ENCODE measurements at regions not wholly inside any gene's neighbourhood (a gene's known extent, or its start where the extent isn't known, plus 50 kb on each side); places are given as distances from the start of the nearest gene placed in this dataset.

- TF ChIP-seq SUZ12 (IDR thresholded peaks at IDR 0.05; ENCODE audit: extremely low read depth, insufficient read depth, insufficient read length) (no peak), ZNF274 (IDR thresholded peaks at IDR 0.05; ENCODE audit: low read depth, low read length) (no peak), YY1 (IDR thresholded peaks at IDR 0.05; ENCODE audit: insufficient read depth, insufficient read length) (no peak)
Measured at GRCh38 chr5:99879791-99880511, 655.2 kb upstream of the FAM174A start.
